Stimulated activated CD4-positive, alpha-beta T cell treated with anti-CD3 and anti-CD28 coated beads, Interleukin-2, amount 100 ng/mL, for 48 hours (primary cell): ENCODE measurements at regions not wholly inside any gene's neighbourhood (a gene's known extent, or its start where the extent isn't known, plus 50 kb on each side); places are given as distances from the start of the nearest gene placed in this dataset.
"Not testable (repeated sequence)": the region's sequence is repeated elsewhere in the genome, so short reads cannot be mapped to it uniquely, and the experiment has no call there.

Experiments
- DNase-seq, 2 donors: peaks; one replicate each; pipeline ENCODE4 v3.0.0-alpha.2; 2020

GRCh38 chr20:56890011-56890410 lies 260.9 kb downstream of the TFAP2C start:
- DNase-seq = no peak

- DNase-seq = no peak
These were observed 264.3 kb downstream of the TFAP2C start for GRCh38 chr20:56893226-56893917.

GRCh38 chr20:56896447-56896846 lies 267.3 kb downstream of the TFAP2C start:
- no peak for DNase-seq

- no peak for DNase-seq
These were observed 268.3 kb downstream of the TFAP2C start for GRCh38 chr20:56897318-56897957.

- DNase-seq = no peak
These were observed 268.8 kb downstream of the TFAP2C start for GRCh38 chr20:56897958-56898349.

GRCh38 chr20:56899506-56899905 lies 270.4 kb downstream of the TFAP2C start:
- no peak for DNase-seq

GRCh38 chr20:56900252-56900651 lies 271.1 kb downstream of the TFAP2C start:
- DNase-seq = no peak

- no peak for DNase-seq
These were observed 274.3 kb downstream of the TFAP2C start for GRCh38 chr20:56903421-56903820.

GRCh38 chr20:56903858-56904257 lies 274.8 kb downstream of the TFAP2C start:
- no peak for DNase-seq

- DNase-seq = no peak
These were observed 281.0 kb downstream of the TFAP2C start for GRCh38 chr20:56909918-56910714.

GRCh38 chr20:56911946-56912345 lies 282.8 kb downstream of the TFAP2C start:
- DNase-seq = no peak

GRCh38 chr20:56914532-56914931 lies 285.4 kb downstream of the TFAP2C start:
- no peak for DNase-seq

GRCh38 chr20:56916345-56916622 lies 287.2 kb downstream of the TFAP2C start:
- DNase-seq = no peak

- not testable (repeated sequence) for DNase-seq
These were observed 290.9 kb downstream of the TFAP2C start for GRCh38 chr20:56920041-56920440.

- no peak for DNase-seq
These were observed 293.4 kb downstream of the TFAP2C start for GRCh38 chr20:56922497-56922896.

- DNase-seq = no peak
These were observed 295.4 kb downstream of the TFAP2C start for GRCh38 chr20:56924292-56925081.

- DNase-seq = no peak
These were observed 296.1 kb downstream of the TFAP2C start for GRCh38 chr20:56925082-56925830.

GRCh38 chr20:56925831-56926170 lies 296.7 kb downstream of the TFAP2C start:
- DNase-seq = no peak

GRCh38 chr20:56926501-56926900 lies 297.4 kb downstream of the TFAP2C start:
- no peak for DNase-seq

GRCh38 chr20:56927127-56927526 lies 298.0 kb downstream of the TFAP2C start:
- no peak for DNase-seq

GRCh38 chr20:56928007-56928406 lies 298.9 kb downstream of the TFAP2C start:
- DNase-seq = no peak

GRCh38 chr20:56929606-56930005 lies 300.5 kb downstream of the TFAP2C start:
- no peak for DNase-seq

GRCh38 chr20:56930876-56931275 lies 301.8 kb downstream of the TFAP2C start:
- no peak for DNase-seq
